ENCODE measurements at regions not wholly inside any gene's neighbourhood (a gene's known extent, or its start where the extent isn't known, plus 50 kb on each side); places are given as distances from the start of the nearest gene placed in this dataset.
A peak's percentile ranks its signal among the peaks of the same experiment; 100 is the strongest.

GRCh38 chr22:48890693-48891554 is 936.7 kb downstream of the BRD1 start:
- Histone ChIP-seq H3K4me1 (no peaks in the 10 kb centered on the region), H3K27me3 (no peaks in the 10 kb centered on the region), H3K4me3 (no peak overlapping the region), H3K9me3 (peaks cover 0 to 6% of the 10 kb centered on the region in 2 donors), H3K36me3 (no peaks in the 10 kb centered on the region), H3K27ac (no peak overlapping the region)
- DNase-seq (ENCODE audit: low spot score), result peak; percentile 26
- no peak for TF ChIP-seq CTCF (IDR thresholded peaks at IDR 0.05)

- H3K36me3 ChIP-seq, result no peaks in the 10 kb centered on the region
- peaks cover 0 to 6% of the 10 kb centered on the region in 2 donors for H3K9me3 ChIP-seq
- no peak for TF ChIP-seq CTCF (IDR thresholded peaks at IDR 0.05)
- no peak overlapping the region for H3K27ac ChIP-seq
- H3K4me1 ChIP-seq, result no peaks in the 10 kb centered on the region
- H3K4me3 ChIP-seq, result no peak overlapping the region
- H3K27me3 ChIP-seq, result no peaks in the 10 kb centered on the region
- DNase-seq (ENCODE audit: low spot score), result peak; percentile 46
Measured at GRCh38 chr22:48889887-48890692, 937.6 kb downstream of the BRD1 start.

GRCh38 chr22:48889209-48889830 is 938.4 kb downstream of the BRD1 start:
- Histone ChIP-seq H3K36me3 (no peaks in the 10 kb centered on the region), H3K9me3 (peaks cover 0 to 6% of the 10 kb centered on the region in 2 donors), H3K27me3 (no peaks in the 10 kb centered on the region), H3K4me3 (no peak overlapping the region), H3K27ac (no peak overlapping the region), H3K4me1 (no peaks in the 10 kb centered on the region)
- peak; percentile 49 for DNase-seq (ENCODE audit: low spot score)
- no peak for TF ChIP-seq CTCF (IDR thresholded peaks at IDR 0.05)

GRCh38 chr22:48888466-48889208 is 939.0 kb downstream of the BRD1 start:
- DNase-seq (ENCODE audit: low spot score), result no peak
- Histone ChIP-seq H3K4me3 (no peak overlapping the region), H3K36me3 (no peaks in the 10 kb centered on the region), H3K9me3 (peaks cover 0 to 6% of the 10 kb centered on the region in 2 donors), H3K27me3 (no peaks in the 10 kb centered on the region), H3K27ac (no peak overlapping the region), H3K4me1 (no peaks in the 10 kb centered on the region)
- TF ChIP-seq CTCF (IDR thresholded peaks at IDR 0.05), result no peak

Data from right atrium auricular region (tissue), 2 donors.